AG09319 (cell line): ENCODE measurements at regions not wholly inside any gene's neighbourhood (a gene's known extent, or its start where the extent isn't known, plus 50 kb on each side); places are given as distances from the start of the nearest gene placed in this dataset.

Experiments used
- DNase-seq: peaks from one replicate; pipeline ENCODE4 v3.0.0-alpha.2; 2010; ENCODE audit warnings: low read depth; ENCODE audit errors: extremely low read depth
- CTCF ChIP-seq: IDR thresholded peaks from 2 replicates; pipeline ENCODE4 v1.5.1; 2011; ENCODE audit warnings: low read depth, mild to moderate bottlenecking, inconsistent platforms, low read length, moderate library complexity

- no peak for DNase-seq
- no peak for TF ChIP-seq CTCF
Measured at GRCh38 chr12:116392061-116392460, 114.6 kb upstream of the MED13L start.

- no peak for DNase-seq
- TF ChIP-seq CTCF: no peak
Measured at GRCh38 chr12:116393255-116393654, 115.8 kb upstream of the MED13L start.

GRCh38 chr12:116393859-116394650, 116.6 kb upstream of the MED13L start:
- TF ChIP-seq CTCF: no peak
- no peak for DNase-seq

GRCh38 chr12:116395396-116395795, 117.9 kb upstream of the MED13L start:
- no peak for DNase-seq
- TF ChIP-seq CTCF: no peak

GRCh38 chr12:116397148-116397547, 119.7 kb upstream of the MED13L start:
- TF ChIP-seq CTCF: no peak
- no peak for DNase-seq

- DNase-seq: no peak
- TF ChIP-seq CTCF: no peak
Measured at GRCh38 chr12:116398193-116398592, 120.7 kb upstream of the MED13L start.

- DNase-seq: no peak
- no peak for TF ChIP-seq CTCF
Measured at GRCh38 chr12:116399055-116399454, 121.6 kb upstream of the MED13L start.
